Hepatic stellate cell (primary cell): ENCODE measurements at regions not wholly inside any gene's neighbourhood (a gene's known extent, or its start where the extent isn't known, plus 50 kb on each side); places are given as distances from the start of the nearest gene placed in this dataset.

ENCODE experiments used
- DNase-seq: peaks from one replicate; pipeline ENCODE4 v3.0.0; 2011; ENCODE audit warnings: low spot score

GRCh38 chr15:25563596-25563995 lies 124.8 kb upstream of the UBE3A start:
- no peak for DNase-seq

- no peak for DNase-seq
Observed at GRCh38 chr15:25557926-25558325, 119.1 kb upstream of the UBE3A start.

- no peak for DNase-seq
Observed at GRCh38 chr15:25556136-25556535, 117.3 kb upstream of the UBE3A start.

GRCh38 chr15:25554640-25555039 lies 115.8 kb upstream of the UBE3A start:
- no peak for DNase-seq

GRCh38 chr15:25548600-25548999 lies 109.8 kb upstream of the UBE3A start:
- DNase-seq = no peak

- no peak for DNase-seq
Observed at GRCh38 chr15:25545889-25546288, 107.1 kb upstream of the UBE3A start.

- DNase-seq = no peak
Observed at GRCh38 chr15:25545017-25545416, 106.2 kb upstream of the UBE3A start.

GRCh38 chr15:25544076-25544475 lies 105.3 kb upstream of the UBE3A start:
- DNase-seq = no peak

- peak; percentile 12 for DNase-seq
Observed at GRCh38 chr15:25543196-25543595, 104.4 kb upstream of the UBE3A start.

- no peak for DNase-seq
Observed at GRCh38 chr15:25541228-25541627, 102.4 kb upstream of the UBE3A start.

- no peak for DNase-seq
Observed at GRCh38 chr15:25536801-25537611, 98.2 kb upstream of the UBE3A start.

GRCh38 chr15:25535866-25536265 lies 97.0 kb upstream of the UBE3A start:
- DNase-seq = no peak

- DNase-seq = no peak
Observed at GRCh38 chr15:25534293-25534692, 95.5 kb upstream of the UBE3A start.

GRCh38 chr15:25532269-25533140 lies 93.7 kb upstream of the UBE3A start:
- DNase-seq = no peak

GRCh38 chr15:25529774-25530173 lies 91.0 kb upstream of the UBE3A start:
- no peak for DNase-seq

- no peak for DNase-seq
Observed at GRCh38 chr15:25527118-25527517, 88.3 kb upstream of the UBE3A start.

- DNase-seq = no peak
Observed at GRCh38 chr15:25525741-25526140, 86.9 kb upstream of the UBE3A start.

GRCh38 chr15:25515633-25516032 lies 76.8 kb upstream of the UBE3A start:
- DNase-seq = no peak

GRCh38 chr15:25514522-25514921 lies 75.7 kb upstream of the UBE3A start:
- no peak for DNase-seq

- no peak for DNase-seq
Observed at GRCh38 chr15:25512957-25513356, 74.1 kb upstream of the UBE3A start.

- DNase-seq = no peak
Observed at GRCh38 chr15:25510146-25510545, 71.3 kb upstream of the UBE3A start.

GRCh38 chr15:25509703-25510102 lies 70.9 kb upstream of the UBE3A start:
- DNase-seq = no peak

GRCh38 chr15:25508369-25509002 lies 69.7 kb upstream of the UBE3A start:
- peak; percentile 48 for DNase-seq
